NB4 (cell line): ENCODE measurements at regions not wholly inside any gene's neighbourhood (a gene's known extent, or its start where the extent isn't known, plus 50 kb on each side); places are given as distances from the start of the nearest gene placed in this dataset.

ENCODE experiments used
- CTCF ChIP-seq: IDR thresholded peaks from one replicate; pipeline ENCODE4 v1.5.1; 2012; ENCODE audit warnings: low read depth, low read length
- POLR2A ChIP-seq: IDR thresholded peaks from 2 replicates; pipeline ENCODE4 v1.6.1; 2011; ENCODE audit warnings: mild to moderate bottlenecking; ENCODE audit not compliant: insufficient read length; ENCODE audit errors: extremely low read depth

GRCh38 chr4:27368781-27369180, 508.1 kb downstream of the STIM2 start:
- TF ChIP-seq POLR2A (no peak), CTCF (no peak)
